ENCODE measurements at regions not wholly inside any gene's neighbourhood (a gene's known extent, or its start where the extent isn't known, plus 50 kb on each side); places are given as distances from the start of the nearest gene placed in this dataset.

DNA sequence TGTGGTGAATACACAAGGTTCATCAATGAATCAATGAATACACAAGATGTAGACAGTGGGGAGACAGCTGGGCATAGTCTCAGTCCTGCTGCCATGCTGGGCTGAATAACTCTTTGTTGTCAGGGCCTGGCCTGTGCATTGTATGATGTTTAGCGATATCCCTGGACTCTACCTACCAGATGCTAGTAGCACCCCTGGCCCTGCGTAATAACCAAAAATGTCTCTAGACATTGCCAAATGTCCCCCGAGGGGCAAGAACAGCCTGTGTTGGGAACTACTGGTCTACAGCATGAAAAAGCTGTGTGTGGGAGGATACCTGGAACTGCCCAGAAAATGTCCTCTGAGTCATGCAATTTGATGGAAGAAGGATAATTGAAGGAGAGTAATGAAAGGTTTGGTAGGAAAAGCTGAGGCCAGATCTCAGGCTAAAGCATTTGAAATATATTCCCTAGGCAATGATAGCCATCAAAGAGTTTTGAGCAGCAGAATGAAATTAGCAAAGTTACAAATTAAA lies 128.2 kb downstream of the TMEM30B start:
- peak; percentile 38 for DNase-seq (ENCODE audit: low read depth)
- H3K4me3 ChIP-seq (ENCODE audit: low read depth, low read length) = no peak overlapping the region
- no peak for TF ChIP-seq CTCF (conservative IDR thresholded peaks at IDR 0.05; ENCODE audit: low read depth, low read length)

DNA sequence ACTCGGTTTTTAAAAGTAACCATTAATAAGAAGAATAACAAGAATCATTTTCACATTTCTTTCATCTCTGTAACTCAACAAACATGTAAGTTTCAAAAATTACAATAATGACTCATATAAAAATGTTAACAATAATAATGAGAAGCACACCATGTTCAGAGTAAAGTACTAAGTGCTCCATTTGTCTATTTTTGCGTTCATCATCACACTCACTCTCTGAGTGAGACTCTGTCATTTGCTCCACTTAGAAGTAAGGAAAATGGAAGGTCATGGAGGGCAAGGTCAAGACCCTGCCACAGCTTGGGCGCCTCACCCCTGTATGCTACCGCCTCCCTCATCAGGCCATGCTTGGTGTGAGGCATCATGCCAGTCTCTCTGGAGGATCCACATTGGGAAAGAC lies 129.9 kb downstream of the TMEM30B start:
- no peak for TF ChIP-seq CTCF (conservative IDR thresholded peaks at IDR 0.05; ENCODE audit: low read depth, low read length)
- no peak for DNase-seq (ENCODE audit: low read depth)

GRCh38 chr14:61150851-61151250 lies 130.3 kb downstream of the TMEM30B start:
- TF ChIP-seq CTCF (conservative IDR thresholded peaks at IDR 0.05; ENCODE audit: low read depth, low read length) = no peak
- peak; percentile 45 for DNase-seq (ENCODE audit: low read depth)
- H3K4me3 ChIP-seq (ENCODE audit: low read depth, low read length) = no peak overlapping the region

More for the DNA sequence above, 129.9 kb downstream of the TMEM30B start:
- H3K4me3 ChIP-seq (ENCODE audit: low read depth, low read length) = no peak overlapping the region

DNA sequence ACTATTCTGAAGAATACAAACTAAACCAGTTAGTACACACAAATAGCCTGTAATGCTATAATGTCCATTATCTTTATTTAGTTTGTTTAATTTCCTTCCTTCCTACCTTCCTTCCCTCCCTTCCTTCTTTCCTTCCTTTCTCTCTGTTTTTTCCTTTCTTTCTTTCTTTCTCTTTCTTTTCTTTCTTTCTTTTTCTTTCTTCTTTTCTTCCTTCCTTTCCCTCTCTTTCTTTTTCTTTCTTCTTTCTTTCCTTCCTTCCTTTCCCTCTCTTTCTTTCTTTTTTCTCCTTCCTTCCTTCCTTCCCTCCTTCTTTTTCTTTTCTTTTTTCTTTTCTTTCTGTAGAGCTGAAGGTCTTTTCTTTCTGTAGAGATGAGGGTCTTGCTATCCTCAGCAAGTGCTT lies 131.2 kb downstream of the TMEM30B start:
- no peak for DNase-seq (ENCODE audit: low read depth)
- TF ChIP-seq CTCF (conservative IDR thresholded peaks at IDR 0.05; ENCODE audit: low read depth, low read length) = no peak
- no peak overlapping the region for H3K4me3 ChIP-seq (ENCODE audit: low read depth, low read length)

DNA sequence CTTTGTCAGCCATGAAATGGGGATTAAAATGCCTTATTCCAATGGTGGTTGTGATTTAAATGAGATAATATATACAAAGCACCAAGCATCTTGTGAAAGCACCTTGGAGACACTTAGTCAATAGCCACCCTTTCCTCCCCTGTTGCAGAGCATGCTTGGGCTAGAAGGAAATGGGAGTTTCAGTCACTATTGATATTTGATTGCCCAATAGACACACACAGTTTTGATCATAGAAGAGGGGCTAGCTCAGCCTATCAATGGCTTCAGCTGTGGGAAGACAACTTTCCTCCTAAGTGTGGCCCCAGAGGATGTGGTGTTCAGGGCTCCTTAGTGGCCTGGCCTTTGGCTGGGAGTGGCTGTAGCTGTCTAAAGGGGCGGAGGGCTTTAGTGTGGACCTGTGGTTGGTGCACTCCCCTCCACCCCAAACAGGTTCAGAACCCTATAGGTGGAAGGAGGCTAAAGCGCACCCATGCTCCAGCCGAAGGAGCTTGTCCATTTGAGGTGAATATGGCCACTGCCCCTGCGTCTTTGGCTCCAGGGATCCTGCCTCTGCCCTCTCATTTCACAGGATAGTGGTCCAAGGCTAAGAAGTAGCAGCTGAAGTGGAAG lies 132.3 kb downstream of the TMEM30B start:
- no peak for TF ChIP-seq CTCF (conservative IDR thresholded peaks at IDR 0.05; ENCODE audit: low read depth, low read length)
- no peak overlapping the region for H3K4me3 ChIP-seq (ENCODE audit: low read depth, low read length)
- DNase-seq (ENCODE audit: low read depth) = no peak

- no peak overlapping the region for H3K4me3 ChIP-seq (ENCODE audit: low read depth, low read length)
- peak; percentile 99 for DNase-seq (ENCODE audit: low read depth)
- no peak for TF ChIP-seq CTCF (conservative IDR thresholded peaks at IDR 0.05; ENCODE audit: low read depth, low read length)
Measured at GRCh38 chr14:61147831-61148549, 133.1 kb downstream of the TMEM30B start.
